Amygdala (tissue), 56 donors: ENCODE measurements at regions not wholly inside any gene's neighbourhood (a gene's known extent, or its start where the extent isn't known, plus 50 kb on each side); places are given as distances from the start of the nearest gene placed in this dataset.
"Not testable (repeated sequence)": the region's sequence is repeated elsewhere in the genome, so short reads cannot be mapped to it uniquely, and the experiment has no call there.

Experiments
- DNase-seq, 56 donors: peaks; one replicate each; lab custom pipeline; 2025; lab: John Stamatoyannopoulos, UW

DNA sequence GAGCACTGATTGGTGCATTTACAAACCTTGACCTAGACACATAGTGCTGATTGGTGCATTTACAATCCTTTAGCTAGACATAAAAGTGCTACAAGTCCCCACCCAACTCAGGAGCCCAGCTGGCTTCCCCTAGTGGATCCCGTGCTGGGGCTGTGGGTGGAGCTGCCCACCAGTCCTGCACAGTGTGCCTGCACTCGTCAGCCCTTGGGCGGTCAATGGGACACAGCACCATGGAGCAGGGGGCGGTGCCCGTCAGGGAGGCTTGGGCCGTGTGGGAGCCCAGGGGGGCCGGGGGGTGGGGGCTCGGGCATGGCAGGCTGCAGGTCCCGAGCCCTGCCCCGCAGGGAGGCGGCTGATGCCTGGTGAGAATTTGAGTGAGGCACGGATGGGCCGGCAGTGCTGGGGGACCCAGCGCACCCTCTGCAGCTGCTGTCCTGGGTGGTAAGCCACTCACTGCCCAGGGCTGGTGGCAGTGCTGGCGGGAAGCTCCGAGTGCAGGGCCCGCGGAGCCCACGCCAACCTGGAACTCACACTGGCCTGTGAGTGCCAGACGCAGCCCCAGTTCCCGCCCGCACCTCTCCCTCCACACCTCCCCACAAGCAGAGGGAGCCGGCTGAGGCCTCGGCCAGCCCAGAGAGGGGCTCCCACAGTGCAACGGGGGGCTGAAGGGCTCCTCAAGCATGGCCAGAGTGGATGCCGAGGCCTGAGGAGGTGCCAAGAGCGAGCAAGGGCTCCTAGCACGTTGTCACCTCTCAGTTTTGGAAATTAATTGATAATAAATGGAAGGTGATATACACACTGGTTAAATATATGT, 207.7 kb downstream of the RAP2B start:
- no peak for DNase-seq

DNA sequence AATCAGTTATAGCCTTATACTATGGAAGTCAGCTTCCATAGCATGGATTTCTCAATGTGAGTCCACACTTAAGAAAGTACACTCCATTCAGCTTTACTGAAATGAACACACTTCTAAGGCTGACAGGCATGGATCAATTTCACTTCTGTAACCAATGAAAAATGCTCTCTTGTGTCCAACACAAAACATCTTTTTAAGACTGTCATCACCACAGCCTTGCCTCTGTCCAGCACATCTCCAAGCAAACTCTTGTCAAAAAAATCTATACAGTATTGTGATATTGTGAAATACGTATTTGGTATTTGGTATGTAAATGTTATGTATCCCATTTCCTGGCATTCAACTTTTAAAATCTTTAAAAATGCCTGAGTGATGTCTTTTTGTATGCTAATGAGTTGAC, 208.7 kb downstream of the RAP2B start:
- DNase-seq, result no peak

DNA sequence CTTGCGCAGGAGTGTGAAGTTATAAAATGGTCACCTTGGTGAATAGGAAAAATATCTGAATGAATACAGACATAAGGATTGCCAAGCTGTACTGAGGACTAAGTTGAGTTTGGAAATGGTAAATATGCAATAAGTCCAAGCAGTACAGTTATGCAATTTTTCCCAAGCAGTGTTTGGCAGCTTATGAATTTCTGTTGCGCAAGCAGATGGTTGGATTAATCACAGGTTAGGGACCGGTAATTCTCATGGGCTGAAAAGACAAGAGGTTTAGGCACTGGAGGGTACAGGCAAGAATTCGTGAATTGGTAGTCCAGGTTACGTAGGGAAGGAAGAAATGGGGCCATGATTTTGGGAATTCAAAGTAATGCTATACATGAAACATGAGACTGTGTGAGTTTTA, 210.3 kb downstream of the RAP2B start:
- DNase-seq, result no peak

DNA sequence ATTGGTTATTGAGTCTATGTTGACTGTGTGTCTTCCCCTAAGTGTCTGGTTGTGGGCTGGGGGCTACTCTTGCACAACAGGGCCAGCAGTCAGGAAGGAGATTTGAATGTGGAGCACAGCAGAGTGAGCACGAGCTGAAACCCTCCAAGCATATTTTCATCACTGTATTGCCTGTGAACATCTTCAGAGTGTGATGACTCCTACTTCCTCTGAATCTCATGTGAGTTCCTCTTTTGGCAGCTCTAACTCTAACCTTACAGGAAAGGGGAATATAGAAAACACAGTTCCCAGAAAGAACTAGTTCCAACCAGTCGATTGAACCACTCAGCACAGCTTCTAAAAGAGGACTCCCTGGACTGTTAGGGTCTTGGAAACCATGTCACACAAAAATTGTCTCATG, 211.6 kb downstream of the RAP2B start:
- peak in 3 of 56 donors; percentile 3 to 8 (median 4) for DNase-seq

DNA sequence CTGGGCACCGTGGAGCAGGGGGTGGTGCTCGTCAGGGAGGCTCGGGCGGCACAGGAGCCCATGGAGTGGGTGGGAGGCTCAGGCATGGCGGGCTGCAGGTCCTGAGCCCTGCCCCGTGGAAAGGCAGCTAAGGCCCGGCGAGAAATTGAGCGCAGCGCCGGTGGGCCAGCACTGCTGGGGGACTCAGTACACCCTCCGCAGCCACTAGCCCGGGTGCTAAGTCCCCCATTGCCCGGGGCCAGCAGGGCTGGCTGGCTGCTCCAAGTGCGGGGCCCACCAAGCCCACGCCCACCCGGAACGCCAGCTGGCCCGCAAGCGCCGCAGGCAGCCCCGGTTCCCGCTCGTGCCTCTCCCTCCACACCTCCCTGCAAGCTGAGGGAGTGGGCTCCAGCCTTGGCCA, 216.3 kb downstream of the RAP2B start:
- not testable (repeated sequence) for DNase-seq

DNA sequence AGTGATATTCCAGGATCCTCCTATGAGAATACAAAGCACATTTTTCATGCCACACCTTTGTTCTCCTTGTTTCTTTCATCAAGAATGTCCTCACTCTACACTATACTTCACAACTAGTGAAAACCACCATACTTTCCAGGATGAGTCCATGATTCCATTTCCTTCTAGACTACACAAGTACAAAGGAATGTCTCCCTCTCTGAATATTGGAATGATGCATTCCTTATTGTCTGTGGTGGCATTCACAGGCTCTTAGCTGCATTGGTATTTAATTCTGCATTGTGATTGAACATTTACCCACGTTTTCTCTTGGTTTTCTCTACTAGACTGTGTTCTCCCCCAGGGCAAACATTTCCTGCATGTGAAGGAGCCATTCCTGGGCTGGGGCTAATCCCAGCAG, 217.5 kb downstream of the RAP2B start:
- no peak for DNase-seq

DNA sequence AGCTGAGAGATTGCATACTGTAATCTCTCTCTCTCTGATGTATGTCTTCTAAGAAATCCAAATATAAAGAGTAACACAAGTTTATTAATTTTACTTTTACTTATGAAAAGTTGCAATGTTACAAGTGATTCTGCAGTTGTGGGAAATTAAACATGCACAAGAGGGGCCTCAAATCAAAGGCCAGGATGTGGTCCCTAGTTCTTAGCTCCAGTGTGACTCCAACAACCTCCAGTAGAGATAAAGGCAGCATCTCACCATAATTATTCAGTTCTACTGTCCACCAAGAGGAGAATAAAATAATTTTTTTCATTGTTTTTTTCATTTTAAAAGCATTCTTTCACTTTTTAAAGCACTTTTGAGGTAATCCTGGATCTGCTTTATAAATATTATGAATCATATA, 223.3 kb downstream of the RAP2B start:
- no peak for DNase-seq

DNA sequence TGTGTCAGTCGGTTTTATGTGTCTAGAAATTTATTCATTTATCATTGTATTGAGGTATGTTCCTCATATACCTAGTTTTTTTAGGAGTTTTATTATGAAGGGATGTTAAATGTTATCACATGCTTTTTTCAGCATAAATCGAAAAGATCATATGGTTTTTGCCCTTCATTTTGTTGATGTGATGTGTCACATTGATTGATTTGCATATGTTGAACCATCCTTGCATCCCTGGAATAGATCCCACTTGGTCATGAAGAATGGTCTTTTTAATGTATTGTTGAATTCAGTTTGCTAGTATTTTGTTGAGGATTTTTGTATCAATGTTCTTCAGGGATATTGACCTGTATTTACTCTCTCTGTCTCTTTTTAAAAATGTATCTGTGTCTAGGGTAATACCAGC, 230.3 kb downstream of the RAP2B start:
- DNase-seq, result no peak

DNA sequence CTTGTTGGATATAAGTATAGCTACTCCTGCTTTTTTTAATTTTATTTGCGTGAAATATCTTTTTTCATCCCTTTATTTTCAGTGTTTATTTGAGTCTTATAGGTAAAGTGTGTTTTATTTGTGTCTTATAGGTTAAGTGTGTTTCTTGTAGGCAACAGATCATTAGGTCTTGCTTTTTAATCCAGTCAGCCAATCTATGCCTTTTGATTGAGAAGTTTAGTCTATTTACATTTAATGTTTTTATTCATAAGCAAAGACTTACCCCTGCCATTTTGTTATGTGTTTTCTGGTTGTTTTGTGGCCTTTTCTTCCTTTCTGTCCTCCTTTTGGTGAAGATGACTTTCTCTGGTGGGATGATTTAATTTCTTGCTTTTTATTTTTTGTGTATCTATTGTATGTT, 232.0 kb downstream of the RAP2B start:
- no peak for DNase-seq

DNA sequence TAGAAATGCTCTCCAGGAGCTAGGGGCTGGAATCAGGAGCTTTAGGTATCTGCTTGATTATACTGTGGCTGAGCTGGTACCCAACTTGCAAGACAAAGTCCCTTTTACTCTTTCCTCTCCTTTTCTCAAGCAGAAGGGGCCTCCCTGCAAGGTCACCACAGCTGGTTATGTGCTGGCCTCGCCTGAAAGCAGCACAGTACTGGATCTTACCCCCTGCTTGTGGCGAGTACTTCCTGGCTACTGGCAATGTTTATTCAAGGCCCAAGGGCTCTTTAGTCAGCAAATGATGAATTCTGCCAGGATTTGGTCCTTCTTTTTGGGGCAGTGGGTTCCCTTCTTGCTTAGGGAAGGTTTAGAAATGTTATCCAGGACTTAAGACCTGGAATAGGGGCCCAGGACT, 234.6 kb downstream of the RAP2B start:
- no peak for DNase-seq

DNA sequence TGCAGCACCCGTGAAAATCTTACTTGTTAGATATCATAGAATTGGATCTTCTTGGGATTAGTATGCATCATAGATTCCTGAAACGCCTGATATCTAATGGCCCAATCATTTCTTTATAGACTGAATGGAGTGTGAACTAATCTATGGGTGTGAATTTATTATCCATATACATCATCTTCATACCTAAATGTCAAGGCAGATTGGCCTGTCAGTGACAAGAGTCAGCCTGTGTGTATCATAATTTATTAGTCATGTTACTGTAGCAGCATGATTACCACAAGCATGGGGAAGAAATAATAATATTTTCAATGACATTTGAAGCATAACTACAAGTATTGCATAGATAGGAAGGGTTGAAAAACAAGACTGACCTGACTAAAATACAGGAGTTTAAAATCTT, 235.8 kb downstream of the RAP2B start:
- DNase-seq, result no peak

DNA sequence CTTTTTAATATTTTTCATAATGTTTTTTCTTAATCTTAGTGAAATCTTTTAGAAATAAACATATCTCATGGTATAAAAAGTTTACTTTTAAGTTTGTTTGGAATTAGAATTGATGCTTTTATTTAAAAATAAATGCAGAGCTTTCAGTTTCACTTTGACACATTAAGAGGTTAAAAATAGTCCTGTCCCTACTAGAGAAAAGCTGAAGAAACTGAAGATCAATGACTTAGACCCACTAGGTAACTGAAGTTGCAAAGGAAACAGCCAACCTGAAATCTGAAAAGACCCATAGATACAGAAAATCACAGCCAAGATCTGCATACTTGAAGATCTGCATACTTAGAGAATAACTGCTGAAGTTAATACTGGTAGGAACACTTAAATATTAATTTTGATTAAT, 237.6 kb downstream of the RAP2B start:
- DNase-seq, result no peak

DNA sequence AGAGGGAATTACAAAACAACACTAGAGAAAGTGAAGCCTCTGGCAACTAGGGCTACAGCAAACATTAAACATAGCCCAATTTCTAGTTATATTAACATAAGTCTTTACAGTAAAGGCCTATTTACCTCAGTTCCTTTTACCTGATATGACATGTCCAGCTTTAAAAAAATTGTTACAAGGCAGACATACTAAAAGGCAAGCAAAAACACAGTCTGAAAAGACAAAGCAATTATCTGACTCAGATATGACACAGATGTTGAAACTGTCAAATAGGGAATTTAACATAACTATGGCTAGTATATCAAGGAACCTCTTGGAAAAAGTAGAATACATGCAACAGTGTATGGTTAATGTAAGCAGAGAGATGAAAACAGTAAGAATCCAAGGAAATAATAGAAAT, 238.6 kb downstream of the RAP2B start:
- DNase-seq, result no peak

DNA sequence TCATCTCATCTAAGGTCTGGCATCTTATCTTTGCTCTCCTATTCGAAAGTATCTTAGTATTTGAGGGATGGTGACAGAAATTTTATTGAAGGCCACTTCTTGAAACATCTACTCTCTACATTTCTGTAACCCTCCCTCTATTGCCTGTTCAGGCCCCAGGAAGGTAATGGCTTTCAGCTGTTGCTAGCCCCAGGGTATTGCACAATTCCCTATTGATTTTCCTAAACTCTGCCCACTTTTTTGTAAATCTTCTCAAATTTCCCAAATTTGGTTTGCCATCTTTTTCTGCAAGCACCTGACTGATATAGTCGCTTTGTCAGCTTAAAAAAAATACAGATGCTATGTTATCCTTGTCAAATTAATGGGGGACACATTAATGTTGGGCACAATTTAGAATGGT, 242.1 kb downstream of the RAP2B start:
- DNase-seq, result no peak

DNA sequence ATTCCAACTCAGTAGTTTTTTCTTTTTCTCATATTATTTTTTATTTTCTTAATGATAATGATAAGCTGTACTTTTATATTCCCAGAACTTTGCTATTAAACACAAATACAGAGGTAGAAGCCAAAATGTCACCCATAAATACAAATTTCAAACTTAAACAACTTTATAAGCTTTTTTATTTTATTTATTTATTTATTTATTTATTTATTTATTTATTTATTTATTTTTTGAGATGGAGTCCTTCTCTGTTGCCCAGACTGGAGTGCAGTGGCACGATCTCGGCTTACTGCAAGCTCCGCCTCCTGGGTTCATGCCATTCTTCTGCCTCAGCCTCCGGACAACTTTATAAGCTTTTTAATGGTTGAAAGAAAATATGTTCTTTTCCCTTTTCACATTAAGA, 243.3 kb downstream of the RAP2B start:
- not testable (repeated sequence) for DNase-seq

DNA sequence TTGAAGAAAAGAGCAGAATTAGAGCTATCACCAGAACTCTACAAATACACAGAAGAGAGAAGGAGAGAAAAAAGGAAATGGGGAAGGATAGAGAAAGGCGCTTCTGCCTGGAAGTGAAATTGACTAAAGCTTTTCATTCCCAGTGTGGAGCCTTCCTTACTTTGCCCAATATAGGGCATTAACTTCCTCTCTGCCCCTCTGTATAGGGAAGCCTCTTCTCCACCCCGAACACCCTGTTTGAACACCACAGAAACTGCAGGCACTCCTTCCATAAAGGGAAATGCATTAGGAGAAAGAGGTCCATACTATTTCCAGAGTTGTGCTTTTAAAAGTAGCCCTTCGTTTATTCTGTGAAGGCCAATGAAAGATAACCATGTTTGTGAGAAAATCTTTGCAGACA, 248.5 kb downstream of the RAP2B start:
- DNase-seq, result no peak

DNA sequence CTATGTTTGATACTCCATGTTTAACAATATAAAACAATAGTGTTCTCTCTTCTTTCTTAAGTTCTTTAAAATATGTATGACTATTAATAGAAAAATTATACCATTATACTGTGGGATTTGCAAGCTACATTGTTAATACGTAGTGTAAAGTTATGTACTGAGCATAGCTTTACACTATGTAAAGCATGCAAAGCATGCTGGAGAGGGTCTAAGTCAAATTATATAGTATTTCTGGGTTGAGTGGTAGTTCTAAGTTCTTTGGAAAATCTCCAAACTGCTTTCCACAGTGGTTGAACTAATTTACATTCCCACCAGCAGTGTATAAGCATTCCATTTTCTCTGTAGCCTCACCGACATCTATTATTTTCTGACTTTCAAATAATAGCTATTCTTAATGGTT, 253.0 kb downstream of the RAP2B start:
- no peak for DNase-seq

DNA sequence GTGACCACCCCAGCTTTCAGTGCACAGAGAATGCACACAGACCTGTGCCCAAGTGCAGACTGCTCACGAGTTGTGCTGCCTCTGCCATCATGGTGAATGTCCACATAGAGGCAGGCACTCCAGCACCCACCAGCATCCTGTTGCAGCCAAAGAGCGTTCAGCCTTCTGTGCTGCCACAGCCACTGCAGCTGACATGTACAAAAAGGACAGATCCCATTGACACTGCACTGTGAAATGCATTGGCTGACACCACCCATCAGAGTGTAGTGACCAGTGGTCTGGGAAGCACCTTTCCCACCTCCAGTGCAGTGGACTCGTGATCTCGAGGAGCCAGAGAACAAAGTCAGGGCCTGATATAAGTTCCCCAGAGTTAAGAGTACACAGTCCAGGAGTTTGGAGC, 260.3 kb downstream of the RAP2B start:
- no peak for DNase-seq

DNA sequence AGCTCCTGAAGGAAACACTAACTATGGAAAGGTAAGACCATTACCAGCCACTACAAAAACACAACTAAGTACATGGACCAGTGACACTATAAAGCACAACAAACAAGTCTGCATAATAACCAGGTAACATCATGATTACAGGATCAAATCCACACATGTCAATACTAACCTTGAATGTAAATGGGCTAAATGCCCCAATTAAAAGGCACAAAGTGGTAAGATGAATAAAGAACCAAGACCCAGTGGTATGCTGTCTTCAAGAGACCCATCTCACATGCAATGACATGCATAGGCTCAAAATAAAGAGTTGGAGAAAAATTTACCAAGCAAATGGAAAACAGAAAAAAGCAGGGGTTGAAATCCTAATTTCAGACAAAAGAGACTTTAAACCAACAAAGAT, 261.8 kb downstream of the RAP2B start:
- not testable (repeated sequence) for DNase-seq

DNA sequence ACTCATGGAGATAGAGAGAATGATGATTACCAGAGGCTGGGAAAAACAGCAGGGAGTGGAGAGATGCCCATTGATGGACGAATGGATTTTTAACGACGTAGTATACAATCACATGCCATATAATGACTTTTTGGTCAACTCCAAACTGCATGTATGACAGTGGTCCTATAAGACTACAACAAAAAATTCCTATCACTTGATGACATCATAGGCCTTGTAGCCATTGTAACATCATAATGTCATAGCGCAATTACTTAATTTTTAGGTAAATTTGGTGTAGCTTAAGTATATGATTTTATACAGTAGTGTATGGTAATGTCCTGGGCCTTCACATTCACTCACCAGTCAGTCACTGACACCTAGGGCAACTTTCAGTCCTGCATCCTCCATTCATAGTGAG, 264.3 kb downstream of the RAP2B start:
- no peak for DNase-seq

DNA sequence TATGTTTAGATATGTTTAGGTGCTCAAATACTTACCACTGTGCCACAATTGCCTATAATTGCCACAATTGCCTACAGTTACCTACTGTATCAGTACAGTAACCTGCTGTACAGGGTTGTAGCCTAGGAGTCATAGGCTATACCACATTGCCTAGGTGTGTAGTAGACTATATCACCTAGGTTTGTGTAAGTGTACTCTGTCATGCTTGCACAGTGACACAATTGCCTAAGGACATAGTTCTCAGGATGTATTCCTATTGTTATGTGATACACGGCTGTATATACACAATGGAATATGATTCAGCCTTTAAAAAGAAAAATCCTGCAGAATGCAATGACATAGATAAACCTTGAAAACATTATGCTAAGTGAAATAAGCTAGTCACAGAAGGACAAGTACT, 264.8 kb downstream of the RAP2B start:
- no peak for DNase-seq

DNA sequence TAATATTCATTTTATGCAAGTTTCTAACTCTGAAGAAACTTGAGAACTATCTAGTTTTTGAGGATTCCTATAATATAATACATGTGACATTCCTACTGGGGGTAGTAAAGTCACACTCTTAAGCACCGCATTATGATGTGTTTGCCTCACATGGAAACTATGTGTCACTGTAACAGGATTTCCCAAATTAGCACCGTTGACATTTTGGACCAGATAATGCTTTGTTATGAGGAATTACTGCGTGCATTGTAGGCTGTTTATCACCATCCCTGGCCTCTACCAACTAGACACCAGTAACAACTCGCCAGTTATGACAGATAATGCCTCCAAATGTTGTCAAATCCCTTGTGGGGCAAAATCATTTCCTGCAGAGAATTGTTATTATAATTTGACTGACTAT, 267.8 kb downstream of the RAP2B start:
- no peak for DNase-seq

DNA sequence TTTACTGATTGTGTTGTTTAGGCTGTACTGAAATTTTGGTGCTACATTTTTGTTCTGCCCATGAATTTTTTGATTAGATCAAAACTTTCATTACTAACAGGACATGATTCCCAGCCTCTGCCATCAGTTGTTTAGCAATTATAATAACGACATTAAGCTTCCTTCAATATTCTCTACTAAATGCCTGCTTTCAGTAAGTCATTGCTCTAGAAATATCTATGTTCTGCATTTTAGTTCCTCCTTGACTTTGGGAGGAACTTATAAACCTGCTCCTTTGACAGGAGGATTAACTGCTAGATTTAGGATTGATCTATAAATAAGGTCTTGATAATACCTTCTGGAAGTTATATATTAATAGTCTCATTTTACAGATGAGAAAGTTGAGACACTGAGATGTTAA, 269.1 kb downstream of the RAP2B start:
- DNase-seq, result no peak
